ENCODE measurements at regions not wholly inside any gene's neighbourhood (a gene's known extent, or its start where the extent isn't known, plus 50 kb on each side); places are given as distances from the start of the nearest gene placed in this dataset.
"Not testable (repeated sequence)": the region's sequence is repeated elsewhere in the genome, so short reads cannot be mapped to it uniquely, and the experiment has no call there.

GRCh38 chr6:18595774-18596530 is 208.8 kb downstream of the RNF144B start:
- peak; percentile 64 to 82 for DNase-seq

- no peak for DNase-seq
Measured at GRCh38 chr6:18596531-18596835, 209.3 kb downstream of the RNF144B start.

- DNase-seq, result peak in 1 of 2 experiments; percentile 2
Measured at GRCh38 chr6:18598551-18599264, 211.6 kb downstream of the RNF144B start.

GRCh38 chr6:18600255-18600654 is 213.1 kb downstream of the RNF144B start:
- DNase-seq, result no peak

GRCh38 chr6:18601516-18602020 is 214.4 kb downstream of the RNF144B start:
- DNase-seq, result peak; percentile 83 to 91

- no peak for DNase-seq
Measured at GRCh38 chr6:18602931-18603330, 215.8 kb downstream of the RNF144B start.

GRCh38 chr6:18603361-18603760 is 216.2 kb downstream of the RNF144B start:
- DNase-seq, result no peak

- no peak for DNase-seq
Measured at GRCh38 chr6:18605841-18606240, 218.7 kb downstream of the RNF144B start.

- DNase-seq, result peak in 1 of 2 experiments; percentile 15
Measured at GRCh38 chr6:18609715-18610114, 222.6 kb downstream of the RNF144B start.

GRCh38 chr6:18613319-18613925 is 226.3 kb downstream of the RNF144B start:
- DNase-seq, result no peak

GRCh38 chr6:18629571-18629970 is 242.4 kb downstream of the RNF144B start:
- no peak for DNase-seq

GRCh38 chr6:18632670-18633410 is 245.7 kb downstream of the RNF144B start:
- DNase-seq, result no peak

GRCh38 chr6:18634912-18635311 is 247.8 kb downstream of the RNF144B start:
- no peak for DNase-seq

GRCh38 chr6:18640134-18640533 is 253.0 kb downstream of the RNF144B start:
- DNase-seq, result no peak

GRCh38 chr6:18640754-18641153 is 253.6 kb downstream of the RNF144B start:
- no peak for DNase-seq

GRCh38 chr6:18654821-18655220 is 267.7 kb downstream of the RNF144B start:
- no peak for DNase-seq

- DNase-seq, result no peak
Measured at GRCh38 chr6:18656506-18656905, 269.4 kb downstream of the RNF144B start.

- not testable (repeated sequence) for DNase-seq
Measured at GRCh38 chr6:18659994-18660393, 272.8 kb downstream of the RNF144B start.

GRCh38 chr6:18663011-18663410 is 275.9 kb downstream of the RNF144B start:
- DNase-seq, result peak in 1 of 2 experiments; percentile 26

- DNase-seq, result no peak
Measured at GRCh38 chr6:18664401-18664800, 277.3 kb downstream of the RNF144B start.

- DNase-seq, result no peak
Measured at GRCh38 chr6:18667612-18668011, 280.5 kb downstream of the RNF144B start.

GRCh38 chr6:18668994-18669393 is 281.8 kb downstream of the RNF144B start:
- no peak for DNase-seq

- no peak for DNase-seq
Measured at GRCh38 chr6:18672852-18673251, 285.7 kb downstream of the RNF144B start.
